ENCODE measurements at regions not wholly inside any gene's neighbourhood (a gene's known extent, or its start where the extent isn't known, plus 50 kb on each side); places are given as distances from the start of the nearest gene placed in this dataset.

- Histone ChIP-seq H3K4me3 (no peak overlapping the region), H3K27ac (no peak overlapping the region), H3K36me3 (no peaks in the 10 kb centered on the region), H3K4me1 (no peaks in the 10 kb centered on the region), H3K9me3 (no peaks in the 10 kb centered on the region), H3K27me3 (peaks cover 0 to 15% of the 10 kb centered on the region in 2 donors)
- TF ChIP-seq CTCF (IDR thresholded peaks at IDR 0.05), result no peak
- intact Hi-C loops (cut with DNase I; ENCODE audit: low total_unique reads), result no loop called here
- no peak for DNase-seq
Measured at GRCh38 chr14:94875256-94875655, 105.3 kb upstream of the GSC start.

GRCh38 chr14:94868772-94869072, 98.8 kb upstream of the GSC start:
- no peaks in the 10 kb centered on the region for H3K9me3 ChIP-seq
- intact Hi-C loops (cut with DNase I; ENCODE audit: low total_unique reads), result no loop called here
- H3K27me3 ChIP-seq, result peaks cover 0 to 53% of the 10 kb centered on the region in 2 donors
- TF ChIP-seq CTCF (IDR thresholded peaks at IDR 0.05), result no peak
- H3K27ac ChIP-seq, result no peak overlapping the region
- no peak overlapping the region for H3K4me3 ChIP-seq
- no peak for DNase-seq
- H3K4me1 ChIP-seq, result peaks cover 0 to 9% (median 1%) of the 10 kb centered on the region in 4 donors
- no peaks in the 10 kb centered on the region for H3K36me3 ChIP-seq

DNA sequence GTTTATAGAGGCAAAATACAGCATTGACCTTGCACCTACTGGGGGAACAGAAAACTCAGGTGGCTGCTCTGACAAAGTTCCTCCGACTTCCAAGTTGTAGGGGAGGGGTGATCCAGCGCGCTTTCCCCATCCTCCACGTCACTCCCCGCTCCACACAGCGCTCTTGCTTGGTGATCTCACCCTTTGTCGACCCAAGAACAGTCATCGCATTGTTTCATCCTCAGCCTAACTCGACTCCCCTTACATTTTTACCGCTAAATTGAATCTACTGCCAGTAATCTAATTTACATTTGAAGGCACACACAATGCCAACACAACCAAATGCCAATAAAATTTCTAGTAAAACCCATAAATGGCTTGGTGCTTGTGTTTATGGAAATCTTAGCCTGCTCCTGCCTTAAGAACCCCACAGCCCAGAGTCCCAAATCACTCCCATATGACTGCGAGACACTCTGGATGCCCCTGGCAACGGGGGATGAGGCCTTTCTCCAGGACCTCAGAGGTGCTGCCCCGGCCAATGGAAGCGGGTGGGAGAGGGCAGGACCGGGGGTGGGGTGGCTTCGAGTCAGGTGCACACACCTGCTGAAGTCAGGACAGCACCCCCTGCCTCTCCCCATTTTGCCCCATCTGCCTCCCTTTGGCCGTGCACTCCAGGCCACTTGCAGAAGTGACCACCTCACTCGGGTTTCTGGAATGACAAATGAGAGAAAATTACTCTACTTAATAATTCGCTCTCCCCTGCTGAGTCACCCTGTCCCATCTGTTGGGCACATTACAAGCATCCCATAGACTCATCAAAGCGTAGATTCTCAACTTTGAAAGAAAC, 98.2 kb upstream of the GSC start:
- peaks cover 0 to 9% (median 1%) of the 10 kb centered on the region in 4 donors for H3K4me1 ChIP-seq

GRCh38 chr14:94867209-94867608, 97.3 kb upstream of the GSC start:
- Histone ChIP-seq H3K9me3 (no peaks in the 10 kb centered on the region), H3K4me1 (peaks cover 0 to 9% (median 1%) of the 10 kb centered on the region in 4 donors), H3K27ac (no peak overlapping the region), H3K36me3 (no peaks in the 10 kb centered on the region), H3K4me3 (no peak overlapping the region), H3K27me3 (peaks cover 0 to 51% of the 10 kb centered on the region in 2 donors)
- intact Hi-C loops (cut with DNase I; ENCODE audit: low total_unique reads), result no loop called here
- no peak for DNase-seq
- TF ChIP-seq CTCF (IDR thresholded peaks at IDR 0.05), result no peak

More for the DNA sequence above, 98.2 kb upstream of the GSC start:
- peaks cover 0 to 52% of the 10 kb centered on the region in 2 donors for H3K27me3 ChIP-seq
- no peaks in the 10 kb centered on the region for H3K36me3 ChIP-seq
- no peaks in the 10 kb centered on the region for H3K9me3 ChIP-seq
- no peak overlapping the region for H3K4me3 ChIP-seq
- intact Hi-C loops (cut with DNase I; ENCODE audit: low total_unique reads), result no loop called here
- no peak for DNase-seq
- no peak for TF ChIP-seq CTCF (IDR thresholded peaks at IDR 0.05)
- no peak overlapping the region for H3K27ac ChIP-seq

DNA sequence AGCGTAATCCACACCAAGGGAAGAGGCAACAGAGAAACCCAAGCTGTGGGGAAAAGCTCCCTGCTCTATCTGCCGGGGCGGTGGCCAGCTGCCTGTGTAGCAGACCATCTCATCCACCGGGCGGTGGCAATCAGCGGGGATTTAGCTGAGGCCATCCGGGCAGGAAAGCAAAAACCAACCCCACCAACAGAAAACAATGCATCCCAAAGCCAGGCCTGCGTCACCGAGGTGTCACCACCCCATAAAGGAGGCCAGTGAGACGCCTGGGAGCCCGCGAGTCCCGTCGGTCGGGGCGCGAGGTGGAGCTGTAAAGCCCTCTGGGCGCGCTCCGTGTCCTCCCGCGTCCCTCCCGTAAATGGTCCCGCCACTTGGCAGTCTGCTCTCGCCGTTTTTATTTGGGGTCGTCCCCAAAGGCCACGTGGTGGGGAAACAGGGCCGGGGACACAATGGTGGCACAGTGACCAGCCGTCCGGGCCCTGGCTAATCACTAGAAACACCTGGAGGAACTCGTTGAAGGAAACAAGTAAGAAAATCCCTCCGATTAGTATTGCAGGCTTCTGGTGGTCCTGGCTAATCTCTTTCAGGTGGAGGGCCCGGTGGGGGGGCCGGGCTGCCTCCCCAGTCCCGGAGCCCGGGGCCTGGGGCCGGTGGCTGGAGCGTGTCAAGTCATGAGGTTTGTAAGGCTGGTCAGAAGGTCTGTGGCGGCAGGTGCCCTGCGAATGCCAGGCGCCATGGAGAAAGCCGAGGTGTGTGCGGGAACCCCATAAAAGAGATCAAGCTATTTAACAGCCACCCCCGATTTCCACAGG, 94.7 kb upstream of the GSC start:
- TF ChIP-seq CTCF (IDR thresholded peaks at IDR 0.05), result no peak

More for the DNA sequence above, 94.7 kb upstream of the GSC start:
- Histone ChIP-seq H3K27me3 (peaks cover 0 to 49% of the 10 kb centered on the region in 2 donors), H3K27ac (no peak overlapping the region), H3K4me3 (no peak overlapping the region), H3K9me3 (no peaks in the 10 kb centered on the region), H3K36me3 (no peaks in the 10 kb centered on the region), H3K4me1 (peaks cover 0 to 9% (median 1%) of the 10 kb centered on the region in 4 donors)
- peak in 1 of 2 donors; percentile 28 for DNase-seq
- intact Hi-C loops (cut with DNase I; ENCODE audit: low total_unique reads), result no loop called here

Data from tibial artery (tissue), 4 donors.